WTC11 (cell line): ENCODE measurements at regions not wholly inside any gene's neighbourhood (a gene's known extent, or its start where the extent isn't known, plus 50 kb on each side); places are given as distances from the start of the nearest gene placed in this dataset.

Experiments
- FOXK1 ChIP-seq: sonication (generic); formaldehyde crosslinking; IDR thresholded peaks from 2 replicates; pipeline ENCODE4 v1.8.0; 2022; ENCODE audit warnings: mild to moderate bottlenecking, moderate library complexity, missing genetic modification reagents
- NR2C2 ChIP-seq: sonication (generic); formaldehyde crosslinking; IDR thresholded peaks from 2 replicates; pipeline ENCODE4 v1.8.0; 2022; ENCODE audit warnings: mild to moderate bottlenecking, missing genetic modification reagents
- NR3C1 ChIP-seq: sonication (generic); formaldehyde crosslinking; conservative IDR thresholded peaks from 2 replicates; pipeline ENCODE4 v1.8.1; 2023; ENCODE audit warnings: low read depth, mild to moderate bottlenecking, missing genetic modification reagents
- PREB ChIP-seq: sonication (generic); formaldehyde crosslinking; IDR thresholded peaks from 2 replicates; pipeline ENCODE4 v1.8.1; 2022; ENCODE audit warnings: mild to moderate bottlenecking, missing genetic modification reagents, moderate library complexity, borderline replicate concordance
- SP1 ChIP-seq: sonication (generic); formaldehyde crosslinking; conservative IDR thresholded peaks from 2 replicates; pipeline ENCODE4 v1.8.1; 2022; ENCODE audit warnings: missing genetic modification reagents
- TEAD4 ChIP-seq: sonication (generic); formaldehyde crosslinking; IDR thresholded peaks from 2 replicates; pipeline ENCODE4 v1.8.0; 2022; ENCODE audit warnings: mild to moderate bottlenecking, missing genetic modification reagents
- ZNF138 ChIP-seq: sonication (generic); formaldehyde crosslinking; conservative IDR thresholded peaks from 2 replicates; pipeline ENCODE4 v1.8.1; 2022; ENCODE audit warnings: mild to moderate bottlenecking, moderate library complexity, missing genetic modification reagents
- TF ChIP-seq, protein P1 (sequence below): sonication (generic); formaldehyde crosslinking; IDR thresholded peaks from 2 replicates; pipeline ENCODE4 v1.8.1; 2023; ENCODE audit warnings: mild to moderate bottlenecking, moderate library complexity, missing genetic modification reagents
- TF ChIP-seq, protein P2 (sequence below): fragments of 200-600 bp; IDR thresholded peaks from 2 replicates; pipeline ENCODE4 v1.8.0; 2022; ENCODE audit warnings: antibody characterized with exemption

GRCh38 chr6:56874328-56874727, 80.6 kb upstream of the BEND6 start:
- TF ChIP-seq, protein P1, sequence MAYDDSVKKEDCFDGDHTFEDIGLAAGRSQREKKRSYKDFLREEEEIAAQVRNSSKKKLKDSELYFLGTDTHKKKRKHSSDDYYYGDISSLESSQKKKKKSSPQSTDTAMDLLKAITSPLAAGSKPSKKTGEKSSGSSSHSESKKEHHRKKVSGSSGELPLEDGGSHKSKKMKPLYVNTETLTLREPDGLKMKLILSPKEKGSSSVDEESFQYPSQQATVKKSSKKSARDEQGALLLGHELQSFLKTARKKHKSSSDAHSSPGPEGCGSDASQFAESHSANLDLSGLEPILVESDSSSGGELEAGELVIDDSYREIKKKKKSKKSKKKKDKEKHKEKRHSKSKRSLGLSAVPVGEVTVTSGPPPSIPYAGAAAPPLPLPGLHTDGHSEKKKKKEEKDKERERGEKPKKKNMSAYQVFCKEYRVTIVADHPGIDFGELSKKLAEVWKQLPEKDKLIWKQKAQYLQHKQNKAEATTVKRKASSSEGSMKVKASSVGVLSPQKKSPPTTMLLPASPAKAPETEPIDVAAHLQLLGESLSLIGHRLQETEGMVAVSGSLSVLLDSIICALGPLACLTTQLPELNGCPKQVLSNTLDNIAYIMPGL (CRISPR knock-in tag): no peak
- TF ChIP-seq SP1 (CRISPR knock-in tag) (no peak), NR3C1 (no peak), PREB (CRISPR knock-in tag) (no peak), FOXK1 (CRISPR knock-in tag) (no peak), NR2C2 (CRISPR knock-in tag) (no peak), ZNF138 (CRISPR knock-in tag) (no peak), TEAD4 (CRISPR knock-in tag) (no peak)
- TF ChIP-seq, protein P2, sequence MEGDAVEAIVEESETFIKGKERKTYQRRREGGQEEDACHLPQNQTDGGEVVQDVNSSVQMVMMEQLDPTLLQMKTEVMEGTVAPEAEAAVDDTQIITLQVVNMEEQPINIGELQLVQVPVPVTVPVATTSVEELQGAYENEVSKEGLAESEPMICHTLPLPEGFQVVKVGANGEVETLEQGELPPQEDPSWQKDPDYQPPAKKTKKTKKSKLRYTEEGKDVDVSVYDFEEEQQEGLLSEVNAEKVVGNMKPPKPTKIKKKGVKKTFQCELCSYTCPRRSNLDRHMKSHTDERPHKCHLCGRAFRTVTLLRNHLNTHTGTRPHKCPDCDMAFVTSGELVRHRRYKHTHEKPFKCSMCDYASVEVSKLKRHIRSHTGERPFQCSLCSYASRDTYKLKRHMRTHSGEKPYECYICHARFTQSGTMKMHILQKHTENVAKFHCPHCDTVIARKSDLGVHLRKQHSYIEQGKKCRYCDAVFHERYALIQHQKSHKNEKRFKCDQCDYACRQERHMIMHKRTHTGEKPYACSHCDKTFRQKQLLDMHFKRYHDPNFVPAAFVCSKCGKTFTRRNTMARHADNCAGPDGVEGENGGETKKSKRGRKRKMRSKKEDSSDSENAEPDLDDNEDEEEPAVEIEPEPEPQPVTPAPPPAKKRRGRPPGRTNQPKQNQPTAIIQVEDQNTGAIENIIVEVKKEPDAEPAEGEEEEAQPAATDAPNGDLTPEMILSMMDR: no peak
